OCI-M2 (cell line): ENCODE measurements at regions not wholly inside any gene's neighbourhood (a gene's known extent, or its start where the extent isn't known, plus 50 kb on each side); places are given as distances from the start of the nearest gene placed in this dataset.

Experiments used
- DNase-seq: peaks from one replicate; lab custom pipeline; 2025; ENCODE audit not compliant: unreplicated experiment; lab: John Stamatoyannopoulos, UW

- no peak for DNase-seq
Measured at GRCh38 chr1:199040076-199040905, 401.5 kb downstream of the PTPRC start.

DNA sequence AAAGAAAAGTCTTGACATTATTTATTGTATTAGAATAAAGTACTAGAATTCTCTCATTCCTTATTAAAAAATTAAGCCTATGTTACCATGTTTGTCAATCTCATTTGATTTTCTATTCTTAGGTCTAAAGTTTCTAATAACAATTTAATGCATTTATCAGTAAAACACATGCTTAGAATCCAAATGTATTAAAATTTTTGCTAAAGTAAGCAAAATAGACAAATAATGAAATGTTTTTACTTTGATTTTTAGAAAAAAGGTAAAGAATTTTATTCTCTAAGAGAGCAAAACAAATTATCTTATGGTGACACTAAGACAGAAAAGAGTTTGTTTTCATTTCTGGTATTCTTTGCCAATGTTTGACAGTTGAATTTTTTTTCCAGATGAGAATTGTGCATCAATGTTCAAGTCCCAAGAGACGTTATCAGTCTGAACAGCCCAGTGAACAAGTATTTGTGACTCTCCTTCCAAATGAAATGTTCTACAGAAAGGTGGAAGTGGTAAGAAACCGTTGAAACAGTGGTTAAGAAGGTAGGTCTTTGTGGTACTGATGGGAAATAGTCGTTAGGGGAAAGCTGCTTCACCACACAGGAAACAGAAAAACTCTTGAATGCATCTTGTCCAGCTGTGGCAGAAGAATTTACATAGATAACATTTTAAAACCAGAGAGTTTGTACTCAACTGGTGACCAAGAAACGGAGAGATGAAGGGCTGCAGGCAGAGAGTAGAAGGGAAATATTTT lies 402.5 kb downstream of the PTPRC start:
- no peak for DNase-seq

- no peak for DNase-seq
Measured at GRCh38 chr1:199042193-199042592, 403.4 kb downstream of the PTPRC start.

GRCh38 chr1:199044191-199044590 lies 405.4 kb downstream of the PTPRC start:
- no peak for DNase-seq

- no peak for DNase-seq
Measured at GRCh38 chr1:199046618-199047017, 407.8 kb downstream of the PTPRC start.

DNA sequence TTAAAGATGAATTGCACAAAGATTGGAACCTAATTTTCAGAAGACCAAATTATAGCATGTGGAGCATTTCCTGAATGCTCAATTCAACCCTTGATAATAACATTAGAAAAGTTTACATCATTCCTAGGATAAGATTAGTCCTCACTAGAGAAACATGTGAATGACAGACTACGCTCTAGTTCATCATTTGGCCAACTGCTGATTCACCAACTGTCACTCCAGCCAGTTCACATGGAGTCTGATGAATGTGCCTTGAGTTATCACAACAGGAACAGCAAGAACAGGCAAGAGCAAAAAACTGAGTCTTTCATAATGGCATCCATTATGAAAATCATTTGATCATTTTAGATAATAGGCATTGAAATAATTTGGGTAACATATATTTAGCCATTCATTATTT lies 415.9 kb downstream of the PTPRC start:
- no peak for DNase-seq

DNA sequence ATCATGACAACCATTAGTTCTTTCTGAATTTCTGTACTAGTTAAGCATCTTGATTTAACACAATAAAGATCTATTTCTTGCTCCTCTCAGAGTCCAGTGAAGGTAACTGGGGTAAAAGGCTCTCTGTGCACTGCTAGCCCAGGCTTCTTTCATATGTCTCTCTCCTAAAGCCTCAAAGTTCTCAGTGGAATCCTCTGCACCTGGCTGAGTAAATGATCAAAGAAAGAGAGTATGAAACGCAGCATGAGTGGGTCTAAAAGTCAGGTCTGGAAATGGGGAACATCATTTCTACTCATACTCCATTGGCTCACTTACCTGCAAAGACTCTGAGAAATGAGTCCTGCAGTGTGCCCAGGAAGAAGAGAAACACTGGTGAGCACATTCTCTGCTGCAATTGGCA lies 418.5 kb downstream of the PTPRC start:
- no peak for DNase-seq

DNA sequence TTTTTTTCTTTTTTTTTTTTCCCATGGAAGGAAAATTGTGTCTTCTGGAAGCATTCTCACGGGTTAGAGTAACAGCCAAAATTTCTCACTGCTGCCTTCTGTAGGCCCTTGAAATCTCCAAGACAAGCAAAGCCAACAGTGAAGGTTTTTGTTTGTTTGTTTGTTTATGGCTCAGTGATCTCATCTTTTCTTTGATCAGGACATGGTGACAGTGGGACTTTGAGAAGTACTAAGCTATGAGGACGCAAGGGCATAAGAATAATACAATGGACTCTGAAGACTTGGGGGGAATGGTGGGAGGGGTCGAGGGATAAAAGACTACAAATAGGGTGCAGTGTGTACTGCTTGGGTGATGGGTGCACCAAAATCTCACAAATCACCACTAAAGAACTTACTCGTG lies 419.4 kb downstream of the PTPRC start:
- no peak for DNase-seq

DNA sequence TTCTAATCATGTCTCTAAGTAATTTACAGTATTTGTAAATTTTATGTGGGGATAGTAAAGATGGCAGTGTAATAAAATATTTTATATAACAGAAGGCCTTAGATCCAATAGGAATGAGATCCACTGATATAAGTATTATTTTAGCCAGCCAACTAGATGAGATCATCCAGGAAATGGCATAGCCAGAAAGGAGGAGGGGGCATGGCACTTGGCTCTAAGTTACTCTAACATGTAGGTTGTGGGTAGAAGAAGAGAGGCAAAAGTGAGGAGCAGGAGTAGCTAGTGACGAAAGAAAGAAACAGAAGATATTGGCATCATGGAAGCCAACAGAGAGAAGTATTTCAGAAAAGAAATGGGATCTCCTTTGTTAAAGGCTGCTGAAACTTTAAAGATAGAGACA lies 426.1 kb downstream of the PTPRC start:
- DNase-seq = no peak

DNA sequence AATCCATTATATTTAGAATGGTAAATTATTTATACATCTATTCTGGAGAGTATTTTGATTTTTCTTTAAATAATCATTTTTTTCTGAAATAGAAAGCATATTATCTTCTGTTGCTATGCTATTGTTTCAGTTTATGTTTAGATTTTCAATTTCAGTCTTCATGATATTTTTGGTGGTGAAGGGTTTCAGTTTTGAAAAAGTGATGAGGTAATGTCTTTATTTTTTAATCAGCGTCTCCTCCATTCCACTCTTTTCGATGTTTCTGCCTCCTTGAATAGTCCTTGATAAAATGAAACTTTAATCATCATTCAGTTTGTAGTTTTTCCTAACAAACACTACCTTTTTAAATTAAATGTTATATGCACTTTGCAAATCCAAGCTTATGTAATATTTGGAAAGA lies 428.6 kb downstream of the PTPRC start:
- DNase-seq = no peak

DNA sequence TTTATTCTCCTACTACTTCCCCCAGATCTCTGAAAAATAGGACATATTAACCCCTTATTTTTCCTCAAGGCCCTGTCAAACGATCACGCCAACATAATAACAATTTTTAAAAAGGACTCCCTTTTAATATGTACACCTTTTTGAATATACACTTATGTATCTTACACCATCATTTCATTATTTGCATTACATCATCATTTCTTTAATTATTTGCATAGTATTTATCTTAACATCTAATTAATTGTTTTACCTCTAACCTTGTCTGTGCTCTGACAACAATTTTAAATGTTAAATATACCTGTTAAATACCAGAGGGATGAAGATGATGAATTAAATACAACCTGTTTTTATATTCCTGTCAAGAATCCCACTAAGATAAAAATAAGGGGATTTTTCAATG lies 432.2 kb downstream of the PTPRC start:
- DNase-seq = no peak

GRCh38 chr1:199073166-199073565 lies 434.3 kb downstream of the PTPRC start:
- no peak for DNase-seq

DNA sequence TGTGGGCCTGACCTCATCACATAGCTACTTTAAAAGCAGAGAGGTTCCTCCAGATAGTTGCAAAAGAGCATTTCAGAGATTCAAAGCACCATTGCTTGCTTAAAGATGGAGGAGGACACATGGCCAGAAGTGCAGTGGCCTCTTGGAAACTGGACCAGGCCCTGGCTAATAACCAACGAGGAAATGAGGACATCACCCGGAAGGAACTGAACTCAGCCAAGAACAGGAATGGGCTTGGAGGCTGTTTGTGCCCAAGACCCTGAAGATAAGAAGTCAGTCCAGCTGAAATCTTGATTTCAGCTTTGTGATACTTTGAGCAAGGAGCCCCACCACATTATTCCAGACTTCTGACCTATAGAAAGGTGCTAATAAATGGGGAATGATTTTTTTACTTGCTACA lies 437.0 kb downstream of the PTPRC start:
- no peak for DNase-seq

- DNase-seq = no peak
Measured at GRCh38 chr1:199079994-199080393, 441.2 kb downstream of the PTPRC start.

- no peak for DNase-seq
Measured at GRCh38 chr1:199081739-199082138, 442.9 kb downstream of the PTPRC start.

GRCh38 chr1:199082778-199083389 lies 444.0 kb downstream of the PTPRC start:
- no peak for DNase-seq

DNA sequence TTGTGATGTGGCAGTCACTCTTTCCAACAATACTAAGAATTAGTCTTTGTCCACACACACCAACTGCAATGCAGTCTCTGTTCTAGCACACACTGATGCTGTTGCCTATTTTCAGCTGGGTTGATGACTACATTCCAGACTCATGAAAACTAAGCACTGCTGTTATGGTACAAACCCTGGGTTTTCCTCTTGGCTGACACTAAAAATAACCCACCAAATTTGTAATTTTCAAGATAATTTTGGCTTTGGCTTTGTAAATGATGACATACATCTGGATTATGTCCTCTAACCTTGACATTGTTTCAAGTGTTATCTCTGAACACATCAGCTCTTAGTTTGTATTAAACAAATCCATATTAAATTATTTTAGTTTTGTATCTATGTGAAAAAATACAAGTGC lies 444.8 kb downstream of the PTPRC start:
- DNase-seq = no peak

- DNase-seq = no peak
Measured at GRCh38 chr1:199084293-199084692, 445.5 kb downstream of the PTPRC start.

DNA sequence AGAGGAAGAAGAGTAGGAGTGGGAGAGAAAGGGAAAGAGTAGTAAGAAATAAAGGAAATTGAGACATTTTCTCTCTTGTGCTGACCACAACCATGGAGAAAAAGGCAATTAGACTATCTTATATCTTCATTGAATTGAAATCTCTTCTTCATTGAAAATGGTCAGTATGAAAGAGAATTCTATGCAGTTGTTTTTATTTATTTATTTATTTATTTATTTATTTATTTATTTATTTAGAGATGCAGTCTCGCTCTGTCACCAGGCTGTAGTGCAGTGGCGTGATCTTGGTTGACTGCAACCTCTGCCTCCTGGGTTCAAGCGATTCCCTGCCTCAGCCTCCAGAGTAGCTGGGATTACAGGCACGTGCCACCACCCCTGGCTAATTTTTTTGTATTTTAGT lies 447.1 kb downstream of the PTPRC start:
- DNase-seq = no peak

- DNase-seq = no peak
Measured at GRCh38 chr1:199087144-199087543, 448.3 kb downstream of the PTPRC start.

DNA sequence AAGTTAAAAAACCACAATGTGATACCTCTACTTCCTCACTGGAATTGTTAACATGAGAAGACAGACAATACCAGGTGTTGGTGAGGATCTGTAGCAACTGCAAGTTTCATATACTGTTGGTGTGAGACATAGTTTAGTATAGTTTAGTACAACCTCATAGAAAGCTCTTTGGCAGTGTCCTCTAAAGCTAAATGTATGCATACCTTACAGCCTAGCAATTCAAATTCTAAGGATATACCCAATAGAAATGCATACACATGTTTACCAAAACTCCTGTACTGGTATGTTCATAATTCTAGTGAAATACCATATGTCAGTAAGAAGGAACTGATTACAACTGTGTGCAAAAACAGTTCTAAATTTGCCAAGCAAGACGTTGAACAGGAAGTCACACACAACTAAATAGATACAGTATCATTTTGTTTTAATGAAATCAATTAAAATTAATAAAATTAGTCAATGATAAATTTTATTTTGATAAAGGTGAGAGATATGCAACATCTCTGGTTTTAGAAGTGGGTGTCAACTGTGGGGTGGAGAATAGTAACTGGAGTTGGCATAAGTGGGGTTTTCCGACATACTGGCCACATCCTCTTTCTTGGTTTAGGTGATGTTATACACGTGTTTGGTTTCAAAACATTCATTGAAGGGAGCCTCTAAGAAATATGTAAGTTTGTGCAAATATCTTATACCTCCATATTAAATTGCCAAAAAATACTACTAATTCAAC lies 450.7 kb downstream of the PTPRC start:
- DNase-seq = no peak
